Panc1 (cell line): ENCODE measurements at regions not wholly inside any gene's neighbourhood (a gene's known extent, or its start where the extent isn't known, plus 50 kb on each side); places are given as distances from the start of the nearest gene placed in this dataset.
"Not testable (repeated sequence)": the region's sequence is repeated elsewhere in the genome, so short reads cannot be mapped to it uniquely, and the experiment has no call there.

ENCODE experiments used
- ATAC-seq: fragments of 200-7000 bp; cut with Tn5 transposase; 2 replicates; pipeline ENCODE4 v1.9.1; 2020; ENCODE audit warnings: mild to moderate bottlenecking, moderate library complexity
- BruUV-seq: library from RNA; stranded (reverse); fragments of 400-500 nt; replicated peaks from 2 replicates; lab custom pipeline; 2021; lab: Mats Ljungman, UMichigan
- CTCF ChIA-PET: fragments of 300-600 bp; sonication (Branson Sonifier 250); formaldehyde crosslinking; loops from one replicate; lab custom pipeline; 2022; ENCODE audit warnings: antibody characterized with exemption; lab: Charles Lee
- POLR2A ChIA-PET: fragments of 300-600 bp; sonication (Branson Sonifier 250); formaldehyde crosslinking; loops from one replicate; lab custom pipeline; 2022; ENCODE audit warnings: antibody characterized with exemption; lab: Charles Lee
- DNase-seq: peaks from one replicate; pipeline ENCODE4 v3.0.0-alpha.2; 2010; ENCODE audit warnings: low read depth, low spot score
- H3K27ac ChIP-seq: 2 replicates; pipeline ENCODE4 v1.5.1; 2011; ENCODE audit warnings: mild to moderate bottlenecking, low read length, inconsistent platforms
- H3K27me3 ChIP-seq: fragments of 200-500 bp; sonication (Bioruptor generic); 2 replicates; pipeline ENCODE4 v1.6.0; 2014; ENCODE audit warnings: low read length, inconsistent platforms; ENCODE audit not compliant: control insufficient read depth, insufficient read depth
- H3K36me3 ChIP-seq: fragments of 200-500 bp; sonication (Bioruptor generic); 2 replicates; pipeline ENCODE4 v1.5.1; 2014; ENCODE audit warnings: inconsistent platforms, mild to moderate bottlenecking, low read length, moderate library complexity; ENCODE audit not compliant: control insufficient read depth, insufficient read depth
- H3K4me1 ChIP-seq: 2 replicates; pipeline ENCODE4 v1.5.1; 2011; ENCODE audit warnings: inconsistent platforms, mild to moderate bottlenecking, low read length, moderate library complexity; ENCODE audit not compliant: control insufficient read depth, insufficient read depth
- H3K4me3 ChIP-seq, 2 experiments: 2 replicates each; pipeline ENCODE4 v1.5.1; 2011 to 2012; ENCODE audit warnings: low read depth in 2 of 2, low read length in 2 of 2, mild to moderate bottlenecking in 2 of 2, inconsistent platforms in 1 of 2, moderate library complexity in 1 of 2
- H3K9me3 ChIP-seq: fragments of 200-500 bp; sonication (Bioruptor generic); 2 replicates; pipeline ENCODE4 v1.5.1; 2014; ENCODE audit warnings: low read depth, mild to moderate bottlenecking, inconsistent platforms, low read length, moderate library complexity; ENCODE audit not compliant: control insufficient read depth, insufficient read depth
- POLR2AphosphoS5 ChIP-seq: IDR thresholded peaks from 2 replicates; pipeline ENCODE4 v1.6.1; 2012; ENCODE audit warnings: mild to moderate bottlenecking, low read depth, low read length, moderate library complexity
- REST ChIP-seq, 2 experiments: IDR thresholded peaks; 2 replicates each; pipeline ENCODE4 v1.6.1; 2011 to 2012; ENCODE audit warnings: low read depth in 2 of 2, control low read depth in 1 of 2, low read length in 1 of 2, mild to moderate bottlenecking in 1 of 2, moderate library complexity in 1 of 2; ENCODE audit not compliant: insufficient read depth in 1 of 2
- SIN3A ChIP-seq: IDR thresholded peaks from 2 replicates; pipeline ENCODE4 v1.6.1; 2012; ENCODE audit warnings: low read depth, mild to moderate bottlenecking, low read length, moderate library complexity, borderline replicate concordance; ENCODE audit not compliant: insufficient read depth
- TCF7L2 ChIP-seq: IDR thresholded peaks from 2 replicates; pipeline ENCODE4 v1.6.1; 2011; ENCODE audit warnings: mild to moderate bottlenecking, low read depth, low read length, inconsistent platforms
- in situ Hi-C: cut with HindIII; loops from 2 replicates; pipeline ENCODE4 v1.10.0; 2016; ENCODE audit warnings: low sequenced_read_pairs, low pct_unique_long_range_greater_than_20kb
- intact Hi-C: fragments of 100-400 bp; cut with micrococcal nuclease; formaldehyde crosslinking; loops from one replicate; pipeline ENCODE4 v1.10.0; 2022; ENCODE audit not compliant: unreplicated experiment
- TF ChIP-seq, protein P1 (sequence below): fragments of 450-650 bp; IDR thresholded peaks from 2 replicates; pipeline ENCODE4 v1.5.1; 2017; ENCODE audit warnings: mild to moderate bottlenecking

DNA sequence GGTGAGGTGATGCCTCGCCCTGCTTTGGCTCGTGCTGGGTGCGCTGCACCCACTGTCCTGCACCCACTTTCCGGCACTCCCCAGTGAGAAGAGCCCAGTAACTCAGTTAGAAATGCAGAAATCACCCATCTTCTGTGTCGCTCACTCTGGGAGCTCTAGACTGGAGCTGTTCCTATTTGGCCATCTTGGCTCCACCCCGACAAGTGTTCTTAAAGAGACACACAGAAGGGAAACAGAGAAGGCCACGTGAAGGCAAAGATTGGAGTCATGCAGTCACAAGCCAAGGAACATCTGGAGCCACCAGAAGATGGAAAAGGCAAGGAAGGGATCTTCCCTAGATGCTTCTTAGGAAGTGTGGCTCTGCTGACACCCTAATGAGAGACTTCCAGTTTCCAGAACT is 170.6 kb upstream of the C1GALT1 start:
- H3K4me3 ChIP-seq, H3K27ac ChIP-seq, CTCF ChIA-PET, ATAC-seq, H3K36me3 ChIP-seq, H3K9me3 ChIP-seq, POLR2A ChIA-PET, BruUV-seq, DNase-seq, in situ Hi-C loops, H3K4me1 ChIP-seq, intact Hi-C loops: not testable (repeated sequence)
- H3K27me3 ChIP-seq = peaks cover 19% of the 10 kb centered on the region

DNA sequence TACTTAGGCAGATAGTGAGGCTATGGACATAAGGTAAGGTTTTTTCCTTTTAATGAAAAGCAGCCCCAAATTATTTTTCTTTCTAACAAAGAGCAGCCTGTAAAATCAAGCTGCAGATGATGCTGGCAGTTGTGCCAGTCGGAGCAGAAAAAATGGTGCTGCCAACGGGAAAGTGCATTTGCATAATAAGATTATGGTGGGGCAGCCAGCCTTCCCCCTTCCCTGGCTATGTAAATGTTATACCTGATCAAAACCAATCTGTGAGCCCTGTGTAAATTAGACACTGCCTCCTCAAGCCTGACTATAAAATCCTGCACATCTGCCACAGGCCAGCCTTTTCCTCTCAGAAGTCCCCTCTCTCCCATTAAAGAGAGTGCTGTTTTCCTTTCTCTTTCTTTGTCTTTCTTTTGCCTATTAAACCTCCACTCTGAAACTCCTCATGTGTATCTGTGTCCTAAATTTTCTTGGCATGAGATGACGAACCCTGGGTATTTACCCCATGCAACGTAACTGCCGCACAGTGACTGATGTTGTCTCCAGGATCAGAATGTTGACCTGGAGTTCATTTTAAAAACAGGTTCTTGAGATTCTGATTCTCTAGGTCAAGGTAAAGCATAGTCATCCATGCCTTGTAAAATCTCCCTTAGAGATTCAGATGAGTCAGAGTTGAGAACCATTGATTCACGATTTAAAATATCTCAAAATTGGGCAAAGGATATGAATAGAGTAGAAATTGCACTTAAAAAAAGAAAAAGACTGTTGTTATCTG is 167.3 kb upstream of the C1GALT1 start:
- intact Hi-C loops (no loop called here), in situ Hi-C loops (no loop called here)
- DNase-seq (no peak), ATAC-seq (no peak)
- ChIA-PET CTCF (interaction anchor here (0.6 kb wide), 1 partner anchor 88 kb away, joined by 3 read pairs; no protein-coding TSS in a partner anchor), POLR2A (no interaction called here)
- TF ChIP-seq, protein P1, sequence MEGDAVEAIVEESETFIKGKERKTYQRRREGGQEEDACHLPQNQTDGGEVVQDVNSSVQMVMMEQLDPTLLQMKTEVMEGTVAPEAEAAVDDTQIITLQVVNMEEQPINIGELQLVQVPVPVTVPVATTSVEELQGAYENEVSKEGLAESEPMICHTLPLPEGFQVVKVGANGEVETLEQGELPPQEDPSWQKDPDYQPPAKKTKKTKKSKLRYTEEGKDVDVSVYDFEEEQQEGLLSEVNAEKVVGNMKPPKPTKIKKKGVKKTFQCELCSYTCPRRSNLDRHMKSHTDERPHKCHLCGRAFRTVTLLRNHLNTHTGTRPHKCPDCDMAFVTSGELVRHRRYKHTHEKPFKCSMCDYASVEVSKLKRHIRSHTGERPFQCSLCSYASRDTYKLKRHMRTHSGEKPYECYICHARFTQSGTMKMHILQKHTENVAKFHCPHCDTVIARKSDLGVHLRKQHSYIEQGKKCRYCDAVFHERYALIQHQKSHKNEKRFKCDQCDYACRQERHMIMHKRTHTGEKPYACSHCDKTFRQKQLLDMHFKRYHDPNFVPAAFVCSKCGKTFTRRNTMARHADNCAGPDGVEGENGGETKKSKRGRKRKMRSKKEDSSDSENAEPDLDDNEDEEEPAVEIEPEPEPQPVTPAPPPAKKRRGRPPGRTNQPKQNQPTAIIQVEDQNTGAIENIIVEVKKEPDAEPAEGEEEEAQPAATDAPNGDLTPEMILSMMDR = no peak
- no peak for TF ChIP-seq POLR2AphosphoS5
- TF ChIP-seq REST (IDR thresholded peaks at IDR 0.05; ENCODE audit: insufficient read depth in 1 of 2, low read depth in 2 of 2, low read length in 1 of 2) = no peak
- TF ChIP-seq SIN3A = no peak
- no peak for TF ChIP-seq TCF7L2
- Histone ChIP-seq H3K4me3 (no peak overlapping the region), H3K4me1 (no peaks in the 10 kb centered on the region), H3K36me3 (no peaks in the 10 kb centered on the region), H3K27me3 (peaks cover 19% of the 10 kb centered on the region), H3K27ac (no peak overlapping the region), H3K9me3 (no peaks in the 10 kb centered on the region)
- BruUV-seq = no TSS peak

GRCh38 chr7:7017707-7018280 is 164.6 kb upstream of the C1GALT1 start:
- TF ChIP-seq, protein P1 = no peak
- TF ChIP-seq REST (IDR thresholded peaks at IDR 0.05; ENCODE audit: insufficient read depth in 1 of 2, low read depth in 2 of 2, low read length in 1 of 2) = no peak
- no peak for TF ChIP-seq SIN3A
- peak; percentile 78 for TF ChIP-seq TCF7L2

More at GRCh38 chr7:7017707-7018280, 164.6 kb upstream of the C1GALT1 start:
- no TSS peak for BruUV-seq
- Histone ChIP-seq H3K4me3 (no peak overlapping the region), H3K27me3 (peaks cover 9% of the 10 kb centered on the region), H3K9me3 (no peaks in the 10 kb centered on the region), H3K36me3 (no peaks in the 10 kb centered on the region), H3K27ac (no peak overlapping the region), H3K4me1 (no peaks in the 10 kb centered on the region)
- DNase-seq (no peak), ATAC-seq (peak; percentile 67)
- intact Hi-C loops = no loop called here
- ChIA-PET POLR2A (no interaction called here), CTCF (interaction anchor here (0.7 kb wide), 1 partner anchor 85 kb away, joined by 3 read pairs; no protein-coding TSS in a partner anchor)
- in situ Hi-C loops = no loop called here
